Activated CD4-positive, alpha-beta T cell treated with anti-CD3 and anti-CD28 coated beads, Interleukin-2, Interleukin-4, amounts not matched to agents 100 ng/mL and 50 ng/mL, durations not matched to agents 16 hours and 8 hours (primary cell): ENCODE measurements at regions not wholly inside any gene's neighbourhood (a gene's known extent, or its start where the extent isn't known, plus 50 kb on each side); places are given as distances from the start of the nearest gene placed in this dataset.

Source experiments
- DNase-seq: peaks from one replicate; pipeline ENCODE4 v3.0.0-alpha.2; 2020; ENCODE audit warnings: low spot score

GRCh38 chr16:89043636-89044417, 49.8 kb upstream of the ACSF3 start:
- no peak for DNase-seq
